GM06990 (cell line): ENCODE measurements at regions not wholly inside any gene's neighbourhood (a gene's known extent, or its start where the extent isn't known, plus 50 kb on each side); places are given as distances from the start of the nearest gene placed in this dataset.

ENCODE experiments used
- DNase-seq: peaks from one replicate; pipeline ENCODE4 v3.0.0-alpha.2; 2011; ENCODE audit not compliant: insufficient read length; ENCODE audit errors: extremely low read depth
- H3K27me3 ChIP-seq: replicated peaks from 2 replicates; pipeline ENCODE4 v1.6.0; 2011; ENCODE audit warnings: low read length; ENCODE audit not compliant: control insufficient read depth, insufficient read depth
- H3K36me3 ChIP-seq: 2 replicates; pipeline ENCODE4 v1.5.1; 2011; ENCODE audit warnings: low read length; ENCODE audit not compliant: control insufficient read depth, insufficient read depth
- H3K4me3 ChIP-seq: replicated peaks from 2 replicates; pipeline ENCODE4 v1.5.1; 2011; ENCODE audit warnings: low read depth, mild to moderate bottlenecking, control low read depth, low read length
- TF ChIP-seq, protein P1 (sequence below): IDR thresholded peaks from 2 replicates; pipeline ENCODE4 v1.5.1; 2011; ENCODE audit warnings: low read length, control low read depth, mild to moderate bottlenecking, inconsistent platforms; ENCODE audit not compliant: insufficient read depth, poor library complexity, severe bottlenecking

DNA sequence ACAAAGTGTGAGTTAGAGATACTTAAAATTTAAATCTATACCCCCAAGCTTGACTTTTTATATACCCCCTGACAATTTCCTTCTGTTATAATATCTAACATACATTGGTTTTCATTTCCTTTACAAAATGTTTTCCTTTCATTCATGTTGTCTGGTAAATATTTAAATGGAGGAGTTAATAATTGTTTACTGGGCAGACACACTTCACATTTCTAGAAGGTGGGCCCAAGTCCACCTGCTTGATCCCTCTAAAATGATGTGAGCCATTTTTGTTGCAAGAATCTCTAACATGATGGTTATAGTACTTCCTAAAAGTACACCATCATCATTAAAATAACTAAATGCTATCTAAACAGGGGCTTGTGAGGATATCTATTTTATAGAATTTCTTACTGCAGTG is 155.9 kb downstream of the FAM174A start:
- Histone ChIP-seq H3K36me3 (no peaks in the 10 kb centered on the region), H3K27me3 (no peaks in the 10 kb centered on the region), H3K4me3 (no peak overlapping the region)
- TF ChIP-seq, protein P1, sequence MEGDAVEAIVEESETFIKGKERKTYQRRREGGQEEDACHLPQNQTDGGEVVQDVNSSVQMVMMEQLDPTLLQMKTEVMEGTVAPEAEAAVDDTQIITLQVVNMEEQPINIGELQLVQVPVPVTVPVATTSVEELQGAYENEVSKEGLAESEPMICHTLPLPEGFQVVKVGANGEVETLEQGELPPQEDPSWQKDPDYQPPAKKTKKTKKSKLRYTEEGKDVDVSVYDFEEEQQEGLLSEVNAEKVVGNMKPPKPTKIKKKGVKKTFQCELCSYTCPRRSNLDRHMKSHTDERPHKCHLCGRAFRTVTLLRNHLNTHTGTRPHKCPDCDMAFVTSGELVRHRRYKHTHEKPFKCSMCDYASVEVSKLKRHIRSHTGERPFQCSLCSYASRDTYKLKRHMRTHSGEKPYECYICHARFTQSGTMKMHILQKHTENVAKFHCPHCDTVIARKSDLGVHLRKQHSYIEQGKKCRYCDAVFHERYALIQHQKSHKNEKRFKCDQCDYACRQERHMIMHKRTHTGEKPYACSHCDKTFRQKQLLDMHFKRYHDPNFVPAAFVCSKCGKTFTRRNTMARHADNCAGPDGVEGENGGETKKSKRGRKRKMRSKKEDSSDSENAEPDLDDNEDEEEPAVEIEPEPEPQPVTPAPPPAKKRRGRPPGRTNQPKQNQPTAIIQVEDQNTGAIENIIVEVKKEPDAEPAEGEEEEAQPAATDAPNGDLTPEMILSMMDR = no peak
- DNase-seq = no peak

DNA sequence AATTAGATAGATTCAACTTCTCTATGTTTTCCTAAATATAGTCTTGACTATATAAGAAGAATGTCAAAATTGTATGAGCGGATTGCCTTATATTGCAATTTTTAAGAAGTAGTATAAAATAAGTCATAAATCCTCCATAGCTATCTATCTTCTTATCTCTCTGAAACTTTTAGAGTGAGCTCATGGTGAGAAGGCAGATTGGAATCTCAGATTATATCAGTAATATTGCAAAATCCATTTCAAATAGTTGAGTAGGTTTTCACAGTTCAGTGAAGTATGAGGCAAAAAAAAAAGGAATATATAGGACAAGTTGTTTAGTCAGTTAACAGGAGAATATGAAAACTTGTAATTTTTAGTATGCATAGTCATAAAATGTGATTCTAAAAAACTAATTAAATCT is 156.4 kb downstream of the FAM174A start:
- Histone ChIP-seq H3K36me3 (no peaks in the 10 kb centered on the region), H3K4me3 (no peak overlapping the region), H3K27me3 (no peaks in the 10 kb centered on the region)
- TF ChIP-seq, protein P1 = no peak
- DNase-seq = no peak

DNA sequence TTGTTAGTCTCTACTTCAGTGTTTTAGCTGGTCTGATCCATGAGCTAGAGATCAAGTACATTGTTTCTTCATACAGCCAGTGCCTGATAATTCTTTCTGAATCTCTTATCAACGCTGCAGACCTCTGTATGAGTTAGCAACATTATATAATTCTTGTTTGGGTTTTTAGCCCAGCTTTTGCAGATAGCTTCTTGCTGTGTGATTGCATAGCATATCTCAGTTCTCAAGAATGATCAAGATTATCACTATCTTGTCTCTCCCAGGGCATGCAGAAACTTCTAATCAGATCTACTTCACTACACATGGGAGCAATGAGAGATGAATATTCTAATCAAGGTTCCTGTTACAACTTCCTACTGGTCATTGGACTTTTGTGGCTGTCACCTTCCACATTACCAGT is 158.3 kb downstream of the FAM174A start:
- no peaks in the 10 kb centered on the region for H3K36me3 ChIP-seq
- no peaks in the 10 kb centered on the region for H3K27me3 ChIP-seq
- TF ChIP-seq, protein P1 = no peak
- H3K4me3 ChIP-seq = no peak overlapping the region
- no peak for DNase-seq

DNA sequence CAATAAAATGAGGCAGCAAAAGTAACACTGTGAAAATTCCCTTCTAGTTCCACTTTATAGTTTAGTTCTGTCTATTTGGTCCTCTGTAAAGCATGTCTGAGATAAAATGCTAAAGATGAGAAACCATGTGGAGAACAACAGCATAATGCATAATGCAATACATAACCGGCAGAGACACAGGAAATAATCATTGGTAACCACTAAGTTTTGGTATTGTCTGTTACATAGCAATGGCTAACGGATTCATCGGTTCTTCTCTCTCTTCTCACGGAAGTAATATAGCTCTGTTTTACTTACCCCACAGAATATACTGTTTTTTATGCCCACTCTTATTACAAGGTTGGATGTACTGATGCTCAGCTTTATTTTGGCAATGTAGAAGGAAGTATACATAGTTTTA is 158.9 kb downstream of the FAM174A start:
- H3K4me3 ChIP-seq = no peak overlapping the region
- no peaks in the 10 kb centered on the region for H3K27me3 ChIP-seq
- DNase-seq = no peak
- no peaks in the 10 kb centered on the region for H3K36me3 ChIP-seq
- TF ChIP-seq, protein P1 = no peak

DNA sequence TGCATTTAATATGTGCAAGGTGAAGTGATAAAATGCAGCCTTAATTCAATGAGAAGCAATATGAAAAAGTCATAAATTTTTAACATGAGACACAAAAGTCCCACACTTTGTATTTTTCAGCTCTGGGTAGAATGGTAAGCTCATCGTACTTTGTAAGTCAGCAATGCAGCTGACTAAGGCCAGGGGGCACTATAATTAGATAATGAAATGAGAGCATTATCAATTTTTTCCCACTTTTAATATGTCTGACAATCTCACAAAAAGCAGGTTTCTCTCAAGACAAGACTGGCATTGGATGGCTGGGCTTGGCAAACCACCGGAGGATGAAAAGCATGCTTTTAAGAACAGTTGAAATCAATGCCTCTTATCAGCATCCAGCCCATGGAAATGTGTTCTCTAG is 162.8 kb downstream of the FAM174A start:
- Histone ChIP-seq H3K36me3 (no peaks in the 10 kb centered on the region), H3K4me3 (no peak overlapping the region), H3K27me3 (no peaks in the 10 kb centered on the region)
- TF ChIP-seq, protein P1 = peak; percentile 35
- no peak for DNase-seq

DNA sequence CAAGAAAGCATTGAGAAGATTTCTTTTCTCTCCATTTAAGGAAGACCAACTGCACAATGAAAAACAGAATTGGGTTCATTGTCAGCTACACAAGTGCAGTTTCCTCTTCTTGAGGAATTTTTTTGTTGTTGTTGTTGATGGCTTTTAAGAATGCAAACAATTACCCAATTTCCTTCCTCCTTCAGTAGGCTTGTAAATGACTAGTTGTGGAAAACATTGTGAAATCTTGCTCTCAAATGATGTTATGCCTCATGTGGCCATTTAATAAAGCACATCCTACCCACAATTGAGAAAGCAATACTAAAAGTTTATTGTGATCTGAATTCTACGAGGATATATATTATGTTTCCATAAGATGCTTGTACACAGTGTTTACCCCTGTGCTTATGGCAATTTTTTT is 171.6 kb downstream of the FAM174A start:
- DNase-seq = no peak
- no peaks in the 10 kb centered on the region for H3K27me3 ChIP-seq

More for the DNA sequence above, 171.6 kb downstream of the FAM174A start:
- Histone ChIP-seq H3K4me3 (no peak overlapping the region), H3K36me3 (no peaks in the 10 kb centered on the region)
- TF ChIP-seq, protein P1 = peak; percentile 9
